ENCODE measurements at regions not wholly inside any gene's neighbourhood (a gene's known extent, or its start where the extent isn't known, plus 50 kb on each side); places are given as distances from the start of the nearest gene placed in this dataset.
"Not testable (repeated sequence)": the region's sequence is repeated elsewhere in the genome, so short reads cannot be mapped to it uniquely, and the experiment has no call there.

DNA sequence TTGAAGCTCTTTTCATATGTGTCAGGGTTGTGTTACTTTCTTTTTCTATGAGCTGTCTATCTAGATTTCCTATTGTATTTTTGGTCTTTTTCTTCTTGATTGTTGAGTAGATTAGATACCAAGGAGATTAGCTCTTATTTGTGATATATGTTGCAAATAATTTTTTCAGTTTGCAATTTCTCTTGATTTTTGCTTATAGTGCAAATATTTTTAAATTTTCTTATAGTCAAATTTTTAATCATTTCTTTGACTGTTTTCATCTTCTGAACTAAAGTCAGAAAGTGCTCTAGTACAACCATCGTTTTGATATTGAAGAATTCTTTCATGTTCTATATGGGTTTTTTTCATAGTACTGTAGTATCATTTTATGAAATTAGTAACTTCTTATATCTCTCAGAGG lies 193.7 kb downstream of the OSTF1 start:
- no peak for DNase-seq (ENCODE audit: low read depth)

DNA sequence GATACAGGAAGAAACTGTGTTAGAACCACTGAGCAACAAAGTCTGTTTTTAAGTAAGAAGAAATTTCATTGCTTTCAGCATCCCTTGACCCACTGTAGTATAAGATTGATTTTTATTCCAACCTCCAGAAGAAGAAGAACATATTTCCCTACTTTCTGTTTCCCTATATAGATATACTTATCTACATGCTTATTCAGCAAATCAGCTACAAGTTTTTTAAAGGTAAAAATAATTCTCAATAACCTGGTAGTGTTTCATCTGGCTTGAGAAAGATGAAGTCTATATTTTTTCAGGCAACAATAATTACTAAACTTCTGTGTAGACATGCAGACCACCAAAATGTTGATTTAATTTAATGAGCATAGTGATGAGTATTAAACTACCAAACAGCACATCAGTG lies 201.0 kb downstream of the OSTF1 start:
- no peak for DNase-seq (ENCODE audit: low read depth)

- DNase-seq (ENCODE audit: low read depth): no peak
Observed at GRCh38 chr9:75299324-75299723, 211.0 kb downstream of the OSTF1 start.

- DNase-seq (ENCODE audit: low read depth): no peak
Observed at GRCh38 chr9:75333624-75334023, 245.3 kb downstream of the OSTF1 start.

GRCh38 chr9:75358846-75359245 lies 270.5 kb downstream of the OSTF1 start:
- DNase-seq (ENCODE audit: low read depth): no peak

GRCh38 chr9:75359638-75360037 lies 271.3 kb downstream of the OSTF1 start:
- DNase-seq (ENCODE audit: low read depth): no peak

DNA sequence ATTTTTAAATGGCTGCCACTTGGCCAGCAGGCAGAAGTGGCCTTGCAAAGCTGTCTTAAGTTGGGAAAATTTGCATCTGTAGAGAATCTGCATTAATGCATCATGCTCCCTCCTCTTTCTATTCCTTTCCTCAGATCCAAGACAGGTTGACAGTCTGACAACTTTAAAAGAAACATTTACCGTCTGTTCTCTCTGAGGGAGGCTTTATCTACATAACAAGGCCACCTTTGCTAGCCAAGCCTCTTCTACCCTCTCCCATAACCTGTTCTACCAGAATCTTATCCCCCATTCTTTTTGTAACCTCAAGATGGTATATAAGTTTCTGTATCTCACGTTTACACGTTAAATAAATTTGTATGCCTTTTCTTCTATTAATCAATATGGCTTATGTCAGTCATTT lies 271.9 kb downstream of the OSTF1 start:
- no peak for DNase-seq (ENCODE audit: low read depth)

DNA sequence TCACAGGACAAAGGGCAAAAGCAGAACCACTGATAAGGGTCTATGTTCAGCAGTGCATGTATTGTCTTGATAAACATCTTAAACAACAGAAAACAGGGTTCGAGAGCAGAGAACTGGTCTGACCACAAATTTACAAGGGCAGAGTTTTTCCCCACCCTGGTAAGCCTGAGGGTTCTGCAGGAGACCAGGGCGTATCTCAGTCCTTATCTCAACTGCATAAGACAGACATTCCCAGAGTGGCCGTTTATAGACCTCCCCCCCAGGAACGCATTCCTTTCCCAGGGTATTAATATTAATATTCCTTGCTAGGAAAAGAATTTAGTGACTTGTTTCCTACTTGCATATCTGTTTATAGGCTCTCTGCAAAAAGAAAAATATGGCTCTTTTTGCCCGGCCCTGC lies 274.1 kb downstream of the OSTF1 start:
- DNase-seq (ENCODE audit: low read depth): not testable (repeated sequence)

DNA sequence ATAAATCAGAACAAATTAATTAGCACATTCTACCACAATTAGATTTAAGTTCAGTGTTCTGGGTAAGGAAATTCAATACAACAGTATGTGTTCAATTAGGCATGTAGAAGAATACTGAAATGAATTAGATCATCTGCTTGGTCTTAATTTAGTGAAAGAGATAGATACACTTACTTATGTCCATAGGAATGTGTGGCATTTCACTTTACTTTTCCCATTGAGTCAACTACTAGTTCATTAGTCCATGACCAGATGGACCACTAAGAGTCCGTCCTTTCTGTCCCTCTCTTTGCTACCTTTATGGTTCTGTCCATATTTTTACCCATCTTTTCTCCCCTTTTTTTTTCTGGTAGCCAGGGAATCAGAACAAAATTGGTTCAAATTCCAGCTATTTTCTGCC lies 276.9 kb downstream of the OSTF1 start:
- no peak for DNase-seq (ENCODE audit: low read depth)

- DNase-seq (ENCODE audit: low read depth): no peak
Observed at GRCh38 chr9:75369989-75370388, 281.7 kb downstream of the OSTF1 start.

DNA sequence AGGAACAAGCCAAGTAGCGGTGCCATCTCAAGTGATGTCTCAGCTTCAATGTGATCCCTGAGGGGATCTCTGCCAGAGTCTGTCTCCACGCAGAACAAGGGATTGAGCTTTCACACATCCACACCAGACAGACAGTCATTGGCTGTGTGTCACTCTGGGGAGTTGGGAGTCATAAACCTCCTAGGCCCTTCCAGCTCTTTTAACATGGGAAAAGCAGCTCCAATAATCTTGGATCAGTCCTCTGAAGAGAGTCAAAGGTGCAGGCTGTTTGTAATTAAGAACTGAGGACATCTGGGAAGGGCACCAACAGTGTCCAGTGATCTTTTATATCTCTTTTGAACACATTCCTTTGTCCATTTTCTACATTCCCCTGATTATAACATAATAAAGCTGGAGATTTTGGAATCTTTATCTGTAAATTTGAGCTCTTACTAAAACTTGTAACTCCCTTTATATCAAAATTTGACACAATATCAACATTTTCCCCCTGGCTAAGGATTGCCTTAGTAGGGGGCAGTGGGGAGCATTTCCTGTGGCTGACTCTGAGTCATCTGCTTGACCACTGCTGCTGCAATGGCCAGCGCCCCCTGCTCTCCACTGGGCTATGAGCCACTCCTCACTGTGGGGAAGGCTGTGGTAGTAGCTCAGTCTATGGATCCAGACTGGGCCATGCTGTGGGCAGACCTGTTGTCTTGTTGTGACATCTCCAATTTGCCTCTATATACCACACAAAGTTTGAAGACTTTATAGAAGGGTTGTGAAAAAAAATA lies 284.4 kb downstream of the OSTF1 start:
- no peak for DNase-seq (ENCODE audit: low read depth)

- no peak for DNase-seq (ENCODE audit: low read depth)
Observed at GRCh38 chr9:75376680-75377254, 288.5 kb downstream of the OSTF1 start.

- DNase-seq (ENCODE audit: low read depth): no peak
Observed at GRCh38 chr9:75378036-75378435, 289.7 kb downstream of the OSTF1 start.

GRCh38 chr9:75378926-75379325 lies 290.6 kb downstream of the OSTF1 start:
- no peak for DNase-seq (ENCODE audit: low read depth)

GRCh38 chr9:75382126-75382525 lies 293.8 kb downstream of the OSTF1 start:
- no peak for DNase-seq (ENCODE audit: low read depth)

DNA sequence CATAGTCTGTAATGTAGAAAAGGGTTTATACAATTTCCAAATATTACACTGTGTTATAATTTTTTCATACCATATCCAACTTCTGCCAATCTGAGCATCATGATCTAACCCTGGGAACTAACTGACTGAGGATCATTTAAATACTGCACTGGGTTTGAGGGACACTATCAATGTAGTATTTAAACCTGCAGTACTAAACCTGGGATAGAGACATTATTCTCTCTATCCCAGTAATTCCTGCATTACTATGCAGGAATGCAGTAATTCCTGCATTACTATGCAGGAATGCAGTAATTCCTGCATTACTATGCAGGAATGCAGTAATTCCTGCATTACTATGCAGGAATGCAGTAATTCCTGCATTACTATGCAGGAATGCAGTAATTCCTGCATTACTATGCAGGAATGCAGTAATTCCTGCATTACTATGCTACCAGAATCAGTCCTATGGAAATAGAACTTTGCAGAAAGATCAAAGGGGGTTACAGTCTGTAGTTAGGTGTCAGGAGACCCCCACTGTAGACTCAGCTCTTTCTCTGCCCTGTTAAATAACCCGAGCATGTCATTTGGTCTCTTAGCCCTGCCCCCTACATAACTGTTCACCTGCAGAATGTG lies 295.2 kb downstream of the OSTF1 start:
- not testable (repeated sequence) for DNase-seq (ENCODE audit: low read depth)

DNA sequence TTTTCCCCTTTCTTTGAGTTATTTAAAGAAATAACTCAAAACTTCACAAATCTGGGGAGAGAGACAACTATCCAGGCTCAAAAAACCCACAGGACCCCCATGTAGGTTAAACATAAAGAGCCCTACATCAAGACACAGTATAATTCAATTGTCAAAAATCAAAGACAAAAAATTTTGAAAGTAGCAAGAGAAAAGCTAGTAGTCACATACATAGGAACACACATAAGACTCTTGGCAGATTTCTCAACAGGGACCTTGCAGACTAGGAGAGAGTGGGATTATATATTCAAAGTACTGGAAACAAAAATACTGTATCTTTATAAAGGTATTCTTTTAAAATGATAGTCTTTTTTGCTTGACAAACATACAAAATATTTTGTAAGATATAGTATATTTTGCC lies 296.9 kb downstream of the OSTF1 start:
- no peak for DNase-seq (ENCODE audit: low read depth)

DNA sequence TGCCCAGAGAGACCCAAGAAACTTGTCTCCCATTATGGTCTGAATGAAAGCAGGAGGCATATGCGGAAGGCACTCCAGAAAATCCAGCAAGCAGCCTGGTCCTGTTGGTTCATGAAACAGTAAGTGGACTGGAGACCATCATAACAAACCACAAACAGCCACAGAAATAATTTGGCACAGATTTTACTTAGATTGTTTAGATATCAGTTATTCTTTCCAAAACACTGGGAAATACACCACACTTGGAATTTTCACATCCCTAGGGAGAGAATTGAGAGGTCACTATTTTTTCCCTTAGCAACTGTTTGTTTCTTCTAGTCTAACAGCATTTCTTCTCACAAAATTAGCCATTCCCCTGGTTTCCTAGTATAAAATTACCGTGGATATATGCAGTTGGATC lies 300.8 kb downstream of the OSTF1 start:
- no peak for DNase-seq (ENCODE audit: low read depth)

DNA sequence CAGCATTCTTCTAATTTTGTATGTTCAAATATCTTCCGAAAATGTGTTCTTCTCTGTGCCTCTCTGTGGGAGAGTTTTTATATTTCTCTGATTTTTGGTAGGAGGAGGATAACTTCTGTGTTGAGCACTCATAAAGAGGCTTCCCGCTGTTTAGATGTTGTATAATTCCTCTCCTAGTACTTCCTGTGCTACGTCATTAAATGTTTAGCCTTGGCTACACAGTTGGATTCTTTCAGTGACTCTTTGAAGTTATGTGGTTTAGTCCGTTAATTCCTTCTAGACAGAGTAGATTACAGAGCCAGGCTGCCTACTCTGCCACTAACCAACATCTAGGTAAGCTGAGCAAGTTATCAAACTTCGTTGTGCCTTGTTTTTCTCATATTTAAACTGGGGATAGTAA lies 302.6 kb downstream of the OSTF1 start:
- no peak for DNase-seq (ENCODE audit: low read depth)

DNA sequence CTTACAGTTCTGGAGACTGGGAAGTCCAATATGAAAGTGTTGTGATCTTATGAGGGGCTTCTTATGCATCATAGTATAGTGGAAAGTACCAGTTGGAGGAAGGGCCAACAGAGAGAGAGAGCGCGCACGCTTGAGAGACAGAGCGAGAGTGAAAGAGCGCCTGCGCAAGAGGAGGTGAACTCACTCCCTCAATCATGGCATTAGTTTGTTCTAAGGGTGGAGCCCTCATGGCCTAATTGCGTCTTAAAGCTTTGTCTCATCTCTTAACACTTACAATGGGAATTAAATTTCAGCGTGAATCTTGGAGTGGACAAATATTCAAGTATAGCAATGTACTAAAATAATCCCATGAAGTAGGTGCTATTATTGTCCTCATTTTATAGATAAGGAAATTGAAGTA lies 303.2 kb downstream of the OSTF1 start:
- DNase-seq (ENCODE audit: low read depth): no peak

DNA sequence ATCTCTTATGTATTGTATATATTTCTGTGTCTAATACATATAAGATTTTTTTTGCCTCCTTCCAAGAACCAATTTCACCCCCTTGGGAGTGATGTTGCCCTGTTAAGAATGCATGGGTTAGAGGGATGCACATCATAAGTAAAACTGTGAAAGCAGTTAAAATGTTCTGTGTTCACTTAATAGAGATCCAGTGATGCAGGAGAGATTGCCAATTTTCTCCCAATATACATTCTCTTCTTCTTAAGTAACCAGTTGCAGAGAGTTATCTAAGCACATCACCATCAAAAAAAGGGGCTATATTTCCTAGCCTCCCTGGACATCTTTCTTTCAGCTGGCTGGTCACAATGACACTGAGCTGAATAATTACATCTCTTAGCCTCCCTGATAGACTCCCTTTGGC lies 307.0 kb downstream of the OSTF1 start:
- no peak for DNase-seq (ENCODE audit: low read depth)

DNA sequence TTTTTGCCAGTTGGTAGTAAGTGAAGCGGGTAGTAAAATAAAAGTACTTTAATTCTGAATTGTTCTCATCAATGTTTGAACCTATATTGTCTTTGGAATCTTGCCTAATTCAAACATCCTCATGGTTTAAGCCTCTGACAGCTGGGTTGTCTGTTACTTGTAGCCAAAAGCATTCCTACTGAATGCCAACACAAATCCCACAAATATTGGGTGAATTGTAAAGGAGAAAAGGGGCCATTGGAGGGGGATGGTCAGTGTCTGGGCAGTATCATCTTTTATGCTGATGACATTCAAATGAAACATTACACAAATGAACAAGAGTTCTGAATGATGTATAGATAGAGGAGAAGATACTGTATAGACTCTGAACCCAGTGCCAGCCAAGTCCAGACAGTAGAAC lies 309.5 kb downstream of the OSTF1 start:
- DNase-seq (ENCODE audit: low read depth): no peak

- DNase-seq (ENCODE audit: low read depth): no peak
Observed at GRCh38 chr9:75408391-75408790, 320.1 kb downstream of the OSTF1 start.

GRCh38 chr9:75410405-75410804 lies 322.1 kb downstream of the OSTF1 start:
- DNase-seq (ENCODE audit: low read depth): no peak

All from activated T-cell treated with anti-CD3 and anti-CD28 coated beads for 1 hour (primary cell).